T-helper 1 cell treated with Interleukin-12 subunit alpha and Interleukin-12 subunit beta and Interleukin-4 antibody, amounts not matched to agents 30 μg/mL and 1 μg/mL, for 36 hours (primary cell): ENCODE measurements at regions not wholly inside any gene's neighbourhood (a gene's known extent, or its start where the extent isn't known, plus 50 kb on each side); places are given as distances from the start of the nearest gene placed in this dataset.
"Not testable (repeated sequence)": the region's sequence is repeated elsewhere in the genome, so short reads cannot be mapped to it uniquely, and the experiment has no call there.

Experiments
- H3K27ac Mint-ChIP-seq: one replicate; pipeline ENCODE4 v1.8.0; 2021; ENCODE audit warnings: mild to moderate bottlenecking, mixed read lengths
- H3K27me3 Mint-ChIP-seq: one replicate; pipeline ENCODE4 v1.8.0; 2021; ENCODE audit warnings: low read depth, mixed read lengths
- H3K36me3 Mint-ChIP-seq: one replicate; pipeline ENCODE4 v1.8.0; 2021; ENCODE audit warnings: low read depth, mixed read lengths
- H3K4me1 Mint-ChIP-seq: one replicate; pipeline ENCODE4 v1.8.0; 2021; ENCODE audit warnings: low read depth, mixed read lengths
- H3K4me3 Mint-ChIP-seq: one replicate; pipeline ENCODE4 v1.8.0; 2021; ENCODE audit warnings: mild to moderate bottlenecking, moderate library complexity, mixed read lengths
- H3K9me3 Mint-ChIP-seq: one replicate; pipeline ENCODE4 v1.8.0; 2021; ENCODE audit warnings: mixed read lengths

GRCh38 chr2:741195-741496, 63.9 kb upstream of the TMEM18 start:
- Mint-ChIP-seq H3K36me3 (no peaks in the 10 kb centered on the region), H3K27ac (no peak overlapping the region), H3K4me3 (no peak overlapping the region), H3K4me1 (peaks cover 6% of the 10 kb centered on the region), H3K27me3 (peaks cover 41% of the 10 kb centered on the region), H3K9me3 (no peaks in the 10 kb centered on the region)

- H3K27ac Mint-ChIP-seq, H3K9me3 Mint-ChIP-seq, H3K36me3 Mint-ChIP-seq, H3K4me1 Mint-ChIP-seq: not testable (repeated sequence)
- Mint-ChIP-seq H3K27me3 (peaks cover 41% of the 10 kb centered on the region), H3K4me3 (peak overlapping the region; percentile 59)
Measured at GRCh38 chr2:740322-741194, 63.4 kb upstream of the TMEM18 start.

- peaks cover 41% of the 10 kb centered on the region for H3K27me3 Mint-ChIP-seq
- not testable (repeated sequence) for H3K9me3 Mint-ChIP-seq
Measured at GRCh38 chr2:739864-740321, 62.7 kb upstream of the TMEM18 start.

GRCh38 chr2:736939-737338, 59.7 kb upstream of the TMEM18 start:
- H3K4me3 Mint-ChIP-seq = no peak overlapping the region
- H3K27ac Mint-ChIP-seq = no peak overlapping the region
- H3K36me3 Mint-ChIP-seq = no peaks in the 10 kb centered on the region
- peaks cover 30% of the 10 kb centered on the region for H3K27me3 Mint-ChIP-seq
- H3K9me3 Mint-ChIP-seq = no peaks in the 10 kb centered on the region
- peaks cover 6% of the 10 kb centered on the region for H3K4me1 Mint-ChIP-seq

More at GRCh38 chr2:739864-740321, 62.7 kb upstream of the TMEM18 start:
- not testable (repeated sequence) for H3K27ac Mint-ChIP-seq, H3K36me3 Mint-ChIP-seq, H3K4me1 Mint-ChIP-seq
- peak overlapping the region; percentile 61 for H3K4me3 Mint-ChIP-seq

GRCh38 chr2:735670-736218, 58.5 kb upstream of the TMEM18 start:
- peaks cover 21% of the 10 kb centered on the region for H3K27me3 Mint-ChIP-seq
- H3K4me1 Mint-ChIP-seq = peaks cover 6% of the 10 kb centered on the region
- no peak overlapping the region for H3K27ac Mint-ChIP-seq
- H3K9me3 Mint-ChIP-seq = no peaks in the 10 kb centered on the region
- H3K4me3 Mint-ChIP-seq = no peak overlapping the region
- H3K36me3 Mint-ChIP-seq = no peaks in the 10 kb centered on the region

GRCh38 chr2:734496-734895, 57.3 kb upstream of the TMEM18 start:
- H3K9me3 Mint-ChIP-seq = no peaks in the 10 kb centered on the region
- peaks cover 14% of the 10 kb centered on the region for H3K27me3 Mint-ChIP-seq
- no peaks in the 10 kb centered on the region for H3K36me3 Mint-ChIP-seq
- no peak overlapping the region for H3K4me3 Mint-ChIP-seq
- no peak overlapping the region for H3K27ac Mint-ChIP-seq
- H3K4me1 Mint-ChIP-seq = peaks cover 2% of the 10 kb centered on the region

- Mint-ChIP-seq H3K9me3 (no peaks in the 10 kb centered on the region), H3K27ac (no peak overlapping the region), H3K27me3 (peaks cover 7% of the 10 kb centered on the region), H3K36me3 (no peaks in the 10 kb centered on the region), H3K4me3 (no peak overlapping the region), H3K4me1 (no peaks in the 10 kb centered on the region)
Measured at GRCh38 chr2:733495-733894, 56.3 kb upstream of the TMEM18 start.

- no peaks in the 10 kb centered on the region for H3K36me3 Mint-ChIP-seq
- H3K4me3 Mint-ChIP-seq = no peak overlapping the region
- no peaks in the 10 kb centered on the region for H3K9me3 Mint-ChIP-seq
- H3K27ac Mint-ChIP-seq = no peak overlapping the region
- H3K27me3 Mint-ChIP-seq = peaks cover 7% of the 10 kb centered on the region
- no peaks in the 10 kb centered on the region for H3K4me1 Mint-ChIP-seq
Measured at GRCh38 chr2:733001-733400, 55.8 kb upstream of the TMEM18 start.

- no peak overlapping the region for H3K27ac Mint-ChIP-seq
Measured at GRCh38 chr2:731711-732110, 54.5 kb upstream of the TMEM18 start.

GRCh38 chr2:729376-729861, 52.2 kb upstream of the TMEM18 start:
- no peaks in the 10 kb centered on the region for H3K9me3 Mint-ChIP-seq
- H3K27me3 Mint-ChIP-seq = peaks cover 6% of the 10 kb centered on the region
- no peak overlapping the region for H3K27ac Mint-ChIP-seq
- no peaks in the 10 kb centered on the region for H3K4me1 Mint-ChIP-seq
- no peaks in the 10 kb centered on the region for H3K36me3 Mint-ChIP-seq
- H3K4me3 Mint-ChIP-seq = no peak overlapping the region

More at GRCh38 chr2:731711-732110, 54.5 kb upstream of the TMEM18 start:
- Mint-ChIP-seq H3K36me3 (no peaks in the 10 kb centered on the region), H3K9me3 (no peaks in the 10 kb centered on the region), H3K4me3 (no peak overlapping the region), H3K27me3 (peaks cover 4% of the 10 kb centered on the region), H3K4me1 (no peaks in the 10 kb centered on the region)

- Mint-ChIP-seq H3K27me3 (peaks cover 5% of the 10 kb centered on the region), H3K9me3 (no peaks in the 10 kb centered on the region), H3K27ac (no peak overlapping the region)
Measured at GRCh38 chr2:728165-728564, 51.0 kb upstream of the TMEM18 start.

GRCh38 chr2:727071-727470, 49.9 kb upstream of the TMEM18 start:
- no peak overlapping the region for H3K27ac Mint-ChIP-seq
- peaks cover 5% of the 10 kb centered on the region for H3K27me3 Mint-ChIP-seq
- no peak overlapping the region for H3K4me3 Mint-ChIP-seq

More at GRCh38 chr2:728165-728564, 51.0 kb upstream of the TMEM18 start:
- no peaks in the 10 kb centered on the region for H3K4me1 Mint-ChIP-seq
- no peak overlapping the region for H3K4me3 Mint-ChIP-seq
- H3K36me3 Mint-ChIP-seq = no peaks in the 10 kb centered on the region

More at GRCh38 chr2:727071-727470, 49.9 kb upstream of the TMEM18 start:
- Mint-ChIP-seq H3K36me3 (no peaks in the 10 kb centered on the region), H3K4me1 (no peaks in the 10 kb centered on the region), H3K9me3 (no peaks in the 10 kb centered on the region)
